HepG2 (cell line): ENCODE measurements at regions not wholly inside any gene's neighbourhood (a gene's known extent, or its start where the extent isn't known, plus 50 kb on each side); places are given as distances from the start of the nearest gene placed in this dataset.
A peak's percentile ranks its signal among the peaks of the same experiment; 100 is the strongest.

ENCODE experiments used
- ELF3 ChIP-seq: IDR thresholded peaks from 2 replicates; pipeline ENCODE4 v1.6.1; 2016; ENCODE audit warnings: missing genetic modification reagents, missing compliant biosample characterization
- GATA4 ChIP-seq: sonication (generic); IDR thresholded peaks from 2 replicates; pipeline ENCODE4 v1.6.1; 2016; ENCODE audit warnings: antibody characterized with exemption, low read depth, borderline replicate concordance
- HNRNPLL ChIP-seq: fragments of 200-400 bp; formaldehyde crosslinking; IDR thresholded peaks from 2 replicates; pipeline ENCODE4 v1.6.1; 2017; ENCODE audit warnings: mild to moderate bottlenecking, low read depth, low read length; ENCODE audit not compliant: poor library complexity, severe bottlenecking
- KLF11 ChIP-seq: IDR thresholded peaks from 2 replicates; pipeline ENCODE4 v1.6.1; 2016; ENCODE audit warnings: missing compliant biosample characterization
- KLF12 ChIP-seq: sonication (generic); formaldehyde crosslinking; IDR thresholded peaks from 2 replicates; pipeline ENCODE4 v1.4.0; 2020; ENCODE audit warnings: missing genetic modification reagents, borderline replicate concordance
- NFRKB ChIP-seq: fragments of 450-650 bp; IDR thresholded peaks from 2 replicates; pipeline ENCODE4 v1.6.1; 2017
- RBM22 ChIP-seq: fragments of 200-400 bp; formaldehyde crosslinking; optimal IDR thresholded peaks from 2 replicates; pipeline ENCODE3; 2017; ENCODE audit warnings: mild to moderate bottlenecking, low read length, moderate library complexity
- STAG1 ChIP-seq: sonication (generic); formaldehyde crosslinking; IDR thresholded peaks from 2 replicates; pipeline ENCODE4 v1.4.0; 2020; ENCODE audit warnings: missing genetic modification reagents
- ZBTB1 ChIP-seq: sonication (generic); formaldehyde crosslinking; IDR thresholded peaks from 2 replicates; pipeline ENCODE4 v1.4.0; 2020; ENCODE audit warnings: missing genetic modification reagents, borderline replicate concordance
- ZFP91 ChIP-seq: sonication (generic); formaldehyde crosslinking; IDR thresholded peaks from 2 replicates; pipeline ENCODE4 v1.9.0; 2022; ENCODE audit warnings: missing genetic modification reagents, mild to moderate bottlenecking, borderline replicate concordance
- ZNF124 ChIP-seq: sonication (generic); formaldehyde crosslinking; IDR thresholded peaks from 2 replicates; pipeline ENCODE4 v1.4.0; 2020; ENCODE audit warnings: missing genetic modification reagents
- ZNF263 ChIP-seq: sonication (generic); formaldehyde crosslinking; IDR thresholded peaks from 2 replicates; pipeline ENCODE4 v1.4.0; 2020; ENCODE audit warnings: missing genetic modification reagents
- ZNF296 ChIP-seq: sonication (generic); formaldehyde crosslinking; conservative IDR thresholded peaks from 2 replicates; pipeline ENCODE4 v1.5.0; 2020; ENCODE audit warnings: mild to moderate bottlenecking, missing genetic modification reagents
- ZNF724P ChIP-seq: sonication (generic); formaldehyde crosslinking; IDR thresholded peaks from 2 replicates; pipeline ENCODE4 v1.8.0; 2022; ENCODE audit warnings: missing genetic modification reagents, borderline replicate concordance
- ZNF747 ChIP-seq: sonication (generic); formaldehyde crosslinking; IDR thresholded peaks from 2 replicates; pipeline ENCODE4 v1.8.1; 2023; ENCODE audit warnings: missing genetic modification reagents, mild to moderate bottlenecking, borderline replicate concordance
- TF ChIP-seq, protein P1 (sequence below): sonication (generic); formaldehyde crosslinking; IDR thresholded peaks from 2 replicates; pipeline ENCODE4 v1.4.0; 2020; ENCODE audit warnings: missing genetic modification reagents
- TF ChIP-seq, protein P2 (sequence below): sonication (generic); formaldehyde crosslinking; IDR thresholded peaks from 2 replicates; pipeline ENCODE4 v1.5.0; 2020; ENCODE audit warnings: mild to moderate bottlenecking, missing genetic modification reagents
- TF ChIP-seq, protein P3 (sequence below): sonication (generic); formaldehyde crosslinking; IDR thresholded peaks from 2 replicates; pipeline ENCODE4 v1.5.1; 2020; ENCODE audit warnings: mild to moderate bottlenecking, missing genetic modification reagents, borderline replicate concordance

GRCh38 chr14:54329082-54329695 is 67.6 kb upstream of the CDKN3 start (continued):
- TF ChIP-seq, protein P1, sequence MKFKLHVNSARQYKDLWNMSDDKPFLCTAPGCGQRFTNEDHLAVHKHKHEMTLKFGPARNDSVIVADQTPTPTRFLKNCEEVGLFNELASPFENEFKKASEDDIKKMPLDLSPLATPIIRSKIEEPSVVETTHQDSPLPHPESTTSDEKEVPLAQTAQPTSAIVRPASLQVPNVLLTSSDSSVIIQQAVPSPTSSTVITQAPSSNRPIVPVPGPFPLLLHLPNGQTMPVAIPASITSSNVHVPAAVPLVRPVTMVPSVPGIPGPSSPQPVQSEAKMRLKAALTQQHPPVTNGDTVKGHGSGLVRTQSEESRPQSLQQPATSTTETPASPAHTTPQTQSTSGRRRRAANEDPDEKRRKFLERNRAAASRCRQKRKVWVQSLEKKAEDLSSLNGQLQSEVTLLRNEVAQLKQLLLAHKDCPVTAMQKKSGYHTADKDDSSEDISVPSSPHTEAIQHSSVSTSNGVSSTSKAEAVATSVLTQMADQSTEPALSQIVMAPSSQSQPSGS (CRISPR knock-in tag) = no peak
- TF ChIP-seq KLF12 (CRISPR knock-in tag) (no peak), NFRKB (no peak), ZNF296 (CRISPR knock-in tag) (no peak), ELF3 (CRISPR knock-in tag) (0 out of 2 replicates have a peak, but pooled peaks have one; percentile 40), ZNF724P (CRISPR knock-in tag) (no peak), ZBTB1 (no peak), STAG1 (CRISPR knock-in tag) (peak; percentile 98), ZNF263 (CRISPR knock-in tag) (no peak), HNRNPLL (no peak), GATA4 (no peak), KLF11 (CRISPR knock-in tag) (no peak), RBM22 (no peak), ZFP91 (CRISPR knock-in tag) (no peak), ZNF747 (CRISPR knock-in tag) (0 out of 2 replicates have a peak, but pooled peaks have one; percentile 30), ZNF124 (peak; percentile 22; the same call in 1 of the 2 replicates)
- TF ChIP-seq, protein P2, sequence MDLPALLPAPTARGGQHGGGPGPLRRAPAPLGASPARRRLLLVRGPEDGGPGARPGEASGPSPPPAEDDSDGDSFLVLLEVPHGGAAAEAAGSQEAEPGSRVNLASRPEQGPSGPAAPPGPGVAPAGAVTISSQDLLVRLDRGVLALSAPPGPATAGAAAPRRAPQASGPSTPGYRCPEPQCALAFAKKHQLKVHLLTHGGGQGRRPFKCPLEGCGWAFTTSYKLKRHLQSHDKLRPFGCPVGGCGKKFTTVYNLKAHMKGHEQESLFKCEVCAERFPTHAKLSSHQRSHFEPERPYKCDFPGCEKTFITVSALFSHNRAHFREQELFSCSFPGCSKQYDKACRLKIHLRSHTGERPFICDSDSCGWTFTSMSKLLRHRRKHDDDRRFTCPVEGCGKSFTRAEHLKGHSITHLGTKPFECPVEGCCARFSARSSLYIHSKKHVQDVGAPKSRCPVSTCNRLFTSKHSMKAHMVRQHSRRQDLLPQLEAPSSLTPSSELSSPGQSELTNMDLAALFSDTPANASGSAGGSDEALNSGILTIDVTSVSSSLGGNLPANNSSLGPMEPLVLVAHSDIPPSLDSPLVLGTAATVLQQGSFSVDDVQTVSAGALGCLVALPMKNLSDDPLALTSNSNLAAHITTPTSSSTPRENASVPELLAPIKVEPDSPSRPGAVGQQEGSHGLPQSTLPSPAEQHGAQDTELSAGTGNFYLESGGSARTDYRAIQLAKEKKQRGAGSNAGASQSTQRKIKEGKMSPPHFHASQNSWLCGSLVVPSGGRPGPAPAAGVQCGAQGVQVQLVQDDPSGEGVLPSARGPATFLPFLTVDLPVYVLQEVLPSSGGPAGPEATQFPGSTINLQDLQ (CRISPR knock-in tag) = no peak
- TF ChIP-seq, protein P3, sequence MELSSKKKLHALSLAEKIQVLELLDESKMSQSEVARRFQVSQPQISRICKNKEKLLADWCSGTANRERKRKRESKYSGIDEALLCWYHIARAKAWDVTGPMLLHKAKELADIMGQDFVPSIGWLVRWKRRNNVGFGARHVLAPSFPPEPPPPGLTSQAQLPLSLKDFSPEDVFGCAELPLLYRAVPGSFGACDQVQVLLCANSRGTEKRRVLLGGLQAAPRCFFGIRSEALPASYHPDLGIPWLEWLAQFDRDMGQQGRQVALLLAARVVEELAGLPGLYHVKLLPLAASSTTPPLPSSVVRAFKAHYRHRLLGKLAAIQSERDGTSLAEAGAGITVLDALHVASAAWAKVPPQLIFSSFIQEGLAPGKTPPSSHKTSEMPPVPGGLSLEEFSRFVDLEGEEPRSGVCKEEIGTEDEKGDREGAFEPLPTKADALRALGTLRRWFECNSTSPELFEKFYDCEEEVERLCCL = no peak
